ENCODE measurements at regions not wholly inside any gene's neighbourhood (a gene's known extent, or its start where the extent isn't known, plus 50 kb on each side); places are given as distances from the start of the nearest gene placed in this dataset.

GRCh38 chr22:49179886-49180682 lies 647.6 kb downstream of the BRD1 start:
- H3K4me3 ChIP-seq (ENCODE audit: low read depth, low read length) = no peak overlapping the region
- TF ChIP-seq CTCF (IDR thresholded peaks at IDR 0.05; ENCODE audit: borderline replicate concordance, insufficient read depth, low read depth, low read length) = no peak

GRCh38 chr22:49179175-49179574 lies 648.5 kb downstream of the BRD1 start:
- no peak for TF ChIP-seq CTCF (IDR thresholded peaks at IDR 0.05; ENCODE audit: borderline replicate concordance, insufficient read depth, low read depth, low read length)
- no peak overlapping the region for H3K4me3 ChIP-seq (ENCODE audit: low read depth, low read length)

GRCh38 chr22:49178246-49179005 lies 649.2 kb downstream of the BRD1 start:
- TF ChIP-seq CTCF (IDR thresholded peaks at IDR 0.05; ENCODE audit: borderline replicate concordance, insufficient read depth, low read depth, low read length) = no peak
- no peak overlapping the region for H3K4me3 ChIP-seq (ENCODE audit: low read depth, low read length)

- no peak for TF ChIP-seq CTCF (IDR thresholded peaks at IDR 0.05; ENCODE audit: borderline replicate concordance, insufficient read depth, low read depth, low read length)
- no peak overlapping the region for H3K4me3 ChIP-seq (ENCODE audit: low read depth, low read length)
Observed at GRCh38 chr22:49177666-49178065, 650.0 kb downstream of the BRD1 start.

- no peak for TF ChIP-seq CTCF (IDR thresholded peaks at IDR 0.05; ENCODE audit: borderline replicate concordance, insufficient read depth, low read depth, low read length)
- no peak overlapping the region for H3K4me3 ChIP-seq (ENCODE audit: low read depth, low read length)
Observed at GRCh38 chr22:49176956-49177355, 650.7 kb downstream of the BRD1 start.

- no peak overlapping the region for H3K4me3 ChIP-seq (ENCODE audit: low read depth, low read length)
- no peak for TF ChIP-seq CTCF (IDR thresholded peaks at IDR 0.05; ENCODE audit: borderline replicate concordance, insufficient read depth, low read depth, low read length)
Observed at GRCh38 chr22:49170053-49170452, 657.6 kb downstream of the BRD1 start.
